ENCODE measurements at regions not wholly inside any gene's neighbourhood (a gene's known extent, or its start where the extent isn't known, plus 50 kb on each side); places are given as distances from the start of the nearest gene placed in this dataset.
"Not testable (repeated sequence)": the region's sequence is repeated elsewhere in the genome, so short reads cannot be mapped to it uniquely, and the experiment has no call there.

GRCh38 chrX:22800806-22801205 lies 199.0 kb upstream of the DDX53 start:
- DNase-seq (ENCODE audit: low read depth): no peak

- no peak for DNase-seq (ENCODE audit: low read depth)
These were observed 196.4 kb upstream of the DDX53 start for GRCh38 chrX:22803353-22803752.

- DNase-seq (ENCODE audit: low read depth): no peak
These were observed 188.9 kb upstream of the DDX53 start for GRCh38 chrX:22810876-22811275.

- DNase-seq (ENCODE audit: low read depth): no peak
These were observed 181.7 kb upstream of the DDX53 start for GRCh38 chrX:22818061-22818460.

- DNase-seq (ENCODE audit: low read depth): no peak
These were observed 144.1 kb upstream of the DDX53 start for GRCh38 chrX:22855693-22856092.

- DNase-seq (ENCODE audit: low read depth): no peak
These were observed 140.1 kb upstream of the DDX53 start for GRCh38 chrX:22859642-22860041.

- not testable (repeated sequence) for DNase-seq (ENCODE audit: low read depth)
These were observed 133.0 kb upstream of the DDX53 start for GRCh38 chrX:22866801-22867200.

- no peak for DNase-seq (ENCODE audit: low read depth)
These were observed 117.2 kb upstream of the DDX53 start for GRCh38 chrX:22882543-22882942.

GRCh38 chrX:22889819-22890218 lies 109.9 kb upstream of the DDX53 start:
- no peak for DNase-seq (ENCODE audit: low read depth)

- no peak for DNase-seq (ENCODE audit: low read depth)
These were observed 87.1 kb upstream of the DDX53 start for GRCh38 chrX:22912616-22913015.

GRCh38 chrX:22922961-22923360 lies 76.8 kb upstream of the DDX53 start:
- no peak for DNase-seq (ENCODE audit: low read depth)

- no peak for DNase-seq (ENCODE audit: low read depth)
These were observed 65.1 kb upstream of the DDX53 start for GRCh38 chrX:22934640-22935039.

GRCh38 chrX:22944945-22945344 lies 54.8 kb upstream of the DDX53 start:
- DNase-seq (ENCODE audit: low read depth): no peak

Measured in stimulated activated CD8-positive, alpha-beta memory T cell treated with anti-CD3 and anti-CD28 coated beads, Interleukin-7, amount 100 ng/mL, for 24 hours (primary cell).